K562 (cell line): ENCODE measurements at regions not wholly inside any gene's neighbourhood (a gene's known extent, or its start where the extent isn't known, plus 50 kb on each side); places are given as distances from the start of the nearest gene placed in this dataset.

Experiments
- ATAC-seq: fragments of 200-7000 bp; cut with Tn5 transposase; 3 replicates; pipeline ENCODE4 v1.9.1; 2020; ENCODE audit warnings: moderate library complexity
- BruUV-seq: library from RNA; stranded (reverse); fragments of 400-500 nt; replicated peaks from 2 replicates; lab custom pipeline; 2021; lab: Mats Ljungman, UMichigan
- CTCF ChIA-PET: fragments of 300-600 bp; formaldehyde crosslinking; extraction: SDS; loops from one replicate; lab custom pipeline; 2021; ENCODE audit warnings: low intra/inter-chr PET ratio; lab: Yijun Ruan, JAX
- POLR2A ChIA-PET: fragments of 300-600, 350-650 bp; sonication (Branson Sonifier 250); formaldehyde crosslinking; extraction: SDS; loops from one replicate; lab custom pipeline; 2021; ENCODE audit warnings: antibody characterized with exemption, inconsistent platforms; lab: Yijun Ruan, JAX
- DNase-seq, 4 experiments: peaks; one replicate each; pipeline versions ENCODE4 v3.0.0 to v3.0.0-alpha.2; 2011 to 2018; ENCODE audit warnings: low spot score in 3 of 4, mixed read lengths in 3 of 4; ENCODE audit errors: extremely low read depth in 1 of 4
- FAIRE-seq: peaks from 2 replicates; lab custom pipeline; 2011; peaks lifted over from hg19 to GRCh38; lab: Jason Lieb, UNC
- H2AFZ ChIP-seq: 2 replicates; pipeline ENCODE4 v1.6.0; 2011; ENCODE audit warnings: low read depth, low read length, control low read depth, inconsistent platforms
- H3K27ac ChIP-seq: fragments of 200-600 bp; 3 replicates; pipeline ENCODE4 v1.8.0; 2011; ENCODE audit warnings: low read depth, mild to moderate bottlenecking, control low read depth, inconsistent platforms, low read length, moderate library complexity, mixed read lengths; ENCODE audit errors: extremely low read depth
- H3K27me3 ChIP-seq, 2 experiments: fragments of 300-600 bp in 1 of 2; 2 replicates in 1 of 2; 3 replicates in 1 of 2; pipeline versions ENCODE4 v1.6.0 to v1.8.0; 2011; ENCODE audit warnings: inconsistent platforms in 2 of 2, low read length in 2 of 2, mild to moderate bottlenecking in 1 of 2, mixed read lengths in 1 of 2, moderate library complexity in 1 of 2; ENCODE audit not compliant: control insufficient read depth in 2 of 2, insufficient read depth in 2 of 2
- H3K36me3 ChIP-seq: fragments of 300-600 bp; 3 replicates; pipeline ENCODE4 v1.8.0; 2011; ENCODE audit warnings: mild to moderate bottlenecking, low read length, inconsistent platforms; ENCODE audit not compliant: control insufficient read depth, insufficient read depth
- H3K4me1 ChIP-seq, 2 experiments: fragments of 200-600 bp in 1 of 2; replicated peaks in 1 of 2; 2 replicates in 1 of 2; 3 replicates in 1 of 2; pipeline versions ENCODE4 v1.5.1 to v1.8.0; 2011; ENCODE audit warnings: inconsistent platforms in 2 of 2, low read length in 2 of 2, mild to moderate bottlenecking in 1 of 2, mixed read lengths in 1 of 2, moderate library complexity in 1 of 2; ENCODE audit not compliant: control insufficient read depth in 2 of 2, insufficient read depth in 2 of 2
- H3K4me2 ChIP-seq: 2 replicates; pipeline ENCODE4 v1.6.1; 2011; ENCODE audit warnings: low read length, control low read depth, inconsistent platforms, mixed read lengths; ENCODE audit not compliant: insufficient read depth
- H3K4me3 ChIP-seq: fragments of 200-600 bp; sonication (generic), shearing (Covaris generic); 2 replicates; pipeline ENCODE4 v1.5.1; 2016; ENCODE audit warnings: control low read depth, inconsistent platforms
- H3K79me2 ChIP-seq: fragments of 200-600 bp; 3 replicates; pipeline ENCODE4 v1.8.0; 2011; ENCODE audit warnings: low read length, inconsistent platforms; ENCODE audit not compliant: control insufficient read depth, insufficient read depth
- H3K9ac ChIP-seq, 2 experiments: 2 replicates each; pipeline versions ENCODE4 v1.6.0 to v1.6.1; 2011; ENCODE audit warnings: low read depth in 2 of 2, low read length in 2 of 2, control low read depth in 1 of 2, inconsistent platforms in 1 of 2, mild to moderate bottlenecking in 1 of 2, mixed read lengths in 1 of 2; ENCODE audit not compliant: insufficient read depth in 1 of 2
- H3K9me1 ChIP-seq: one replicate; pipeline ENCODE4 v1.6.0; 2011; ENCODE audit warnings: inconsistent platforms, mild to moderate bottlenecking, low read length, moderate library complexity; ENCODE audit not compliant: control insufficient read depth, insufficient read depth
- H3K9me3 ChIP-seq: replicated peaks from 2 replicates; pipeline ENCODE4 v1.5.1; 2011; ENCODE audit warnings: low read depth, low read length, inconsistent platforms; ENCODE audit not compliant: control insufficient read depth, insufficient read depth
- H4K20me1 ChIP-seq: replicated peaks from 2 replicates; pipeline ENCODE4 v1.6.1; 2011; ENCODE audit warnings: low read length, inconsistent platforms, mixed read lengths; ENCODE audit not compliant: control insufficient read depth, insufficient read depth
- BACH1 ChIP-seq: fragments of 200-800 bp; sonication (Bioruptor generic); IDR thresholded peaks from 2 replicates; pipeline ENCODE4 v1.6.1; 2016; ENCODE audit warnings: missing genetic modification characterization, missing compliant biosample characterization
- BDP1 ChIP-seq: IDR thresholded peaks from 3 replicates; pipeline ENCODE4 v1.6.1; 2011; ENCODE audit not compliant: insufficient read length, insufficient read depth
- LARP7 ChIP-seq: fragments of 450-650 bp; IDR thresholded peaks from 2 replicates; pipeline ENCODE4 v1.6.1; 2016
- MED1 ChIP-seq: sonication (generic); formaldehyde crosslinking; IDR thresholded peaks from 2 replicates; pipeline ENCODE4 v1.8.1; 2023; ENCODE audit warnings: missing genetic modification reagents, borderline replicate concordance
- NCOA1 ChIP-seq: fragments of 450-650 bp; IDR thresholded peaks from 2 replicates; pipeline ENCODE4 v1.6.1; 2016; ENCODE audit warnings: low read depth
- NR4A1 ChIP-seq, 2 experiments: fragments of 250-450 bp in 1 of 2; fragments of 450-650 bp in 1 of 2; sonication (Bioruptor Pico) in 1 of 2; IDR thresholded peaks; 2 replicates each; pipeline versions ENCODE4 v1.4.0 to v1.6.1; 2016 to 2020; ENCODE audit warnings: mild to moderate bottlenecking in 2 of 2, missing compliant biosample characterization in 1 of 2, missing genetic modification characterization in 1 of 2, moderate library complexity in 1 of 2
- PATZ1 ChIP-seq: fragments of 250-450 bp; sonication (Bioruptor Pico); IDR thresholded peaks from 2 replicates; pipeline ENCODE4 v1.5.0; 2020; ENCODE audit warnings: mild to moderate bottlenecking, borderline replicate concordance
- POLR3G ChIP-seq: IDR thresholded peaks from 2 replicates; pipeline ENCODE4 v1.6.1; 2011; ENCODE audit not compliant: insufficient read length, insufficient replicate concordance; ENCODE audit errors: extremely low read depth
- SNRNP70 ChIP-seq: fragments of 200-400 bp; formaldehyde crosslinking; optimal IDR thresholded peaks from 2 replicates; pipeline ENCODE3; 2017; ENCODE audit warnings: low read depth, low read length
- SP2 ChIP-seq: IDR thresholded peaks from 2 replicates; pipeline ENCODE4 v1.6.1; 2011; ENCODE audit warnings: mild to moderate bottlenecking, low read depth, low read length, moderate library complexity; ENCODE audit not compliant: poor library complexity, severe bottlenecking; ENCODE audit errors: extremely low read depth
- SREBF1 ChIP-seq: fragments of 150-350 bp; IDR thresholded peaks from 2 replicates; pipeline ENCODE4 v1.6.1; 2014; ENCODE audit warnings: antibody characterized with exemption, low read depth, low read length, borderline replicate concordance
- TBL1XR1 ChIP-seq, 2 experiments: IDR thresholded peaks; 2 replicates each; pipeline ENCODE4 v1.6.1; 2012; ENCODE audit warnings: improper control_type of control experiment in 2 of 2, low read length in 2 of 2, mild to moderate bottlenecking in 1 of 2
- THAP7 ChIP-seq: fragments of 250-450 bp; sonication (Bioruptor Pico); IDR thresholded peaks from 2 replicates; pipeline ENCODE4 v1.5.0; 2021
- XRCC3 ChIP-seq: fragments of 450-650 bp; IDR thresholded peaks from 2 replicates; pipeline ENCODE4 v1.6.1; 2017; ENCODE audit warnings: mild to moderate bottlenecking, moderate library complexity
- YBX1 ChIP-seq: fragments of 450-650 bp; IDR thresholded peaks from 2 replicates; pipeline ENCODE4 v1.7.1; 2016; ENCODE audit warnings: mild to moderate bottlenecking
- ZNF133 ChIP-seq: fragments of 250-450 bp; sonication (Bioruptor Pico); IDR thresholded peaks from 2 replicates; pipeline ENCODE4 v1.4.0; 2020; ENCODE audit warnings: mild to moderate bottlenecking
- ZNF551 ChIP-seq: fragments of 250-450 bp; sonication (Bioruptor Pico); IDR thresholded peaks from 2 replicates; pipeline ENCODE4 v1.5.0; 2021; ENCODE audit warnings: mild to moderate bottlenecking, moderate library complexity
- ZNF76 ChIP-seq: fragments of 250-450 bp; sonication (Bioruptor Pico); IDR thresholded peaks from 2 replicates; pipeline ENCODE4 v1.4.0; 2020; ENCODE audit warnings: mild to moderate bottlenecking, moderate library complexity, borderline replicate concordance
- WGBS: fragments of 100-300 bp; shearing (Covaris generic); methylation state at CpG from one replicate; pipeline ENCODE4 v1.1.6; 2016; ENCODE audit warnings: low coverage, mixed read lengths; ENCODE audit not compliant: insufficient coverage; ENCODE audit errors: missing lambda C conversion rate; 5-methylcytosine and 5-hydroxymethylcytosine counted together
- in situ Hi-C: fragments of 300-500 bp; cut with MboI; formaldehyde crosslinking; loops from 4 replicates; pipeline ENCODE4 v1.15.0; 2018; ENCODE audit warnings: inconsistent platforms, mixed read lengths
- intact Hi-C: fragments of 100-400 bp; cut with micrococcal nuclease; formaldehyde crosslinking; loops from 2 replicates; pipeline ENCODE4 v1.14.2; 2022

GRCh38 chr12:74280156-74280655 lies 257.4 kb upstream of the ATXN7L3B start:
- H3K4me1 ChIP-seq, result peaks cover 0 to 2% of the 10 kb centered on the region in 2 experiments; a peak in 1 of 5 replicates
- H3K27me3 ChIP-seq, result no peaks in the 10 kb centered on the region
- H4K20me1 ChIP-seq, result no peaks in the 10 kb centered on the region
- TF ChIP-seq NR4A1 (CRISPR knock-in tag; IDR thresholded peaks at IDR 0.05) (no peak), NR4A1 (tag; IDR thresholded peaks at IDR 0.05) (no peak), BACH1 (tag) (no peak), MED1 (no peak), SP2 (no peak), XRCC3 (no peak), ZNF76 (CRISPR knock-in tag) (no peak), BDP1 (no peak), YBX1 (no peak), ZNF551 (CRISPR knock-in tag) (no peak), ZNF133 (no peak), TBL1XR1 (IDR thresholded peaks at IDR 0.05; ENCODE audit: low read length in 2 of 2) (no peak), SREBF1 (no peak), POLR3G (no peak), SNRNP70 (no peak), NCOA1 (no peak), THAP7 (CRISPR knock-in tag) (no peak), LARP7 (no peak), PATZ1 (CRISPR knock-in tag) (no peak)
- 87% methylated on average over 5 of the region's 5 CpGs for WGBS
- no peak overlapping the region for H3K27ac ChIP-seq
- no peak overlapping the region for H2AFZ ChIP-seq
- H3K79me2 ChIP-seq, result no peaks in the 10 kb centered on the region; the same call in 2 of the 3 replicates
- no peak overlapping the region for H3K4me3 ChIP-seq
- ATAC-seq (no peak), FAIRE-seq (no peak), DNase-seq (no peak)
- ChIA-PET POLR2A (no interaction called here), CTCF (no interaction called here)
- no peaks in the 10 kb centered on the region for H3K9me3 ChIP-seq
- H3K4me2 ChIP-seq, result no peak overlapping the region
- H3K9ac ChIP-seq, result no peak overlapping the region
- in situ Hi-C loops (no loop called here), intact Hi-C loops (no loop called here)
- no TSS peak for BruUV-seq
- H3K36me3 ChIP-seq, result peaks cover 49% of the 10 kb centered on the region
- no peaks in the 10 kb centered on the region for H3K9me1 ChIP-seq
